OCI-LY3 (cell line): ENCODE measurements at regions not wholly inside any gene's neighbourhood (a gene's known extent, or its start where the extent isn't known, plus 50 kb on each side); places are given as distances from the start of the nearest gene placed in this dataset.
A peak's percentile ranks its signal among the peaks of the same experiment; 100 is the strongest.

Source experiments
- H2AFZ ChIP-seq: fragments of 200-600, 300-600 bp; shearing (Covaris generic); 2 replicates; pipeline ENCODE4 v1.6.0; 2014; ENCODE audit warnings: antibody characterized with exemption, low read depth, low read length
- H3K27ac ChIP-seq: fragments of 200-600, 300-600 bp; sonication (generic); 2 replicates; pipeline ENCODE4 v1.5.1; 2014; ENCODE audit warnings: mild to moderate bottlenecking, low read length, moderate library complexity, mixed read lengths
- H3K27me3 ChIP-seq: fragments of 200-600, 300-600 bp; sonication (generic); 2 replicates; pipeline ENCODE4 v1.6.1; 2014; ENCODE audit warnings: low read depth, low read length, mixed read lengths
- H3K36me3 ChIP-seq: fragments of 200-600, 300-600 bp; sonication (generic); replicated peaks from 2 replicates; pipeline ENCODE3; 2014; ENCODE audit warnings: low read depth, low read length, mixed read lengths
- H3K4me1 ChIP-seq: fragments of 300-600, 200-600 bp; sonication (generic); 2 replicates; pipeline ENCODE4 v1.6.1; 2014; ENCODE audit warnings: low read length, mixed read lengths
- H3K4me2 ChIP-seq: fragments of 200-600, 300-600 bp; sonication (generic); 2 replicates; pipeline ENCODE4 v1.6.1; 2014; ENCODE audit warnings: low read length, mixed read lengths
- H3K4me3 ChIP-seq: fragments of 300-600, 200-600 bp; sonication (generic); 2 replicates; pipeline ENCODE4 v1.5.1; 2014; ENCODE audit warnings: antibody characterized with exemption, mild to moderate bottlenecking, low read length, moderate library complexity
- H3K79me2 ChIP-seq: fragments of 300-600, 200-600 bp; shearing (Covaris generic); 2 replicates; pipeline ENCODE4 v1.6.1; 2014; ENCODE audit warnings: mild to moderate bottlenecking, low read length, mixed read lengths
- H3K9ac ChIP-seq: fragments of 300-600, 200-600 bp; shearing (Covaris generic); 2 replicates; pipeline ENCODE4 v1.6.0; 2014; ENCODE audit warnings: mild to moderate bottlenecking, low read length, moderate library complexity
- H3K9me3 ChIP-seq: fragments of 200-600, 300-600 bp; shearing (Covaris generic); 2 replicates; pipeline ENCODE4 v1.6.1; 2014; ENCODE audit warnings: low read length, mixed read lengths; ENCODE audit not compliant: insufficient read depth
- H4K20me1 ChIP-seq: fragments of 200-600, 300-600 bp; sonication (generic); 2 replicates; pipeline ENCODE4 v1.6.1; 2016; ENCODE audit warnings: low read length, mixed read lengths; ENCODE audit not compliant: insufficient read depth
- CTCF ChIP-seq: fragments of 200-600, 300-600 bp; sonication (generic); IDR thresholded peaks from 2 replicates; pipeline ENCODE4 v1.5.1; 2014; ENCODE audit warnings: antibody characterized with exemption, low read length, low read depth
- EZH2phosphoT487 ChIP-seq: fragments of 200-600 bp; shearing (Covaris generic); IDR thresholded peaks from 2 replicates; pipeline ENCODE4 v1.6.1; 2018; ENCODE audit warnings: antibody characterized with exemption, mixed run types, low read depth

- Histone ChIP-seq H3K4me3 (no peak overlapping the region), H3K4me1 (no peaks in the 10 kb centered on the region), H3K4me2 (no peak overlapping the region), H3K79me2 (no peaks in the 10 kb centered on the region), H3K27me3 (no peaks in the 10 kb centered on the region), H3K36me3 (no peaks in the 10 kb centered on the region), H3K9me3 (no peaks in the 10 kb centered on the region), H3K27ac (no peak overlapping the region), H2AFZ (no peak overlapping the region), H3K9ac (no peak overlapping the region), H4K20me1 (no peaks in the 10 kb centered on the region)
- TF ChIP-seq CTCF (no peak), EZH2phosphoT487 (no peak)
Observed at GRCh38 chr14:51173863-51174262, 66.2 kb upstream of the TMX1 start.

- Histone ChIP-seq H3K4me1 (peaks cover 22% of the 10 kb centered on the region), H3K36me3 (no peaks in the 10 kb centered on the region), H3K4me2 (no peak overlapping the region), H3K4me3 (no peak overlapping the region), H3K9ac (no peak overlapping the region), H3K27me3 (no peaks in the 10 kb centered on the region), H3K27ac (no peak overlapping the region), H3K9me3 (no peaks in the 10 kb centered on the region), H2AFZ (no peak overlapping the region), H4K20me1 (no peaks in the 10 kb centered on the region), H3K79me2 (no peaks in the 10 kb centered on the region)
- TF ChIP-seq EZH2phosphoT487 (no peak), CTCF (no peak)
Observed at GRCh38 chr14:51176839-51177238, 63.2 kb upstream of the TMX1 start.

GRCh38 chr14:51180577-51180976 is 59.5 kb upstream of the TMX1 start:
- Histone ChIP-seq H3K9ac (no peak overlapping the region), H4K20me1 (no peaks in the 10 kb centered on the region), H3K9me3 (peaks cover 10% of the 10 kb centered on the region; the same call in 1 of the 2 replicates), H3K27ac (no peak overlapping the region), H3K4me1 (peaks cover 33% of the 10 kb centered on the region), H3K79me2 (no peaks in the 10 kb centered on the region), H3K36me3 (peaks cover 5% of the 10 kb centered on the region), H3K4me2 (peak overlapping the region; percentile 79), H2AFZ (no peak overlapping the region), H3K4me3 (peak overlapping the region; percentile 57), H3K27me3 (no peaks in the 10 kb centered on the region)
- no peak for TF ChIP-seq CTCF
- TF ChIP-seq EZH2phosphoT487 = no peak

GRCh38 chr14:51182131-51182565 is 57.9 kb upstream of the TMX1 start:
- Histone ChIP-seq H3K4me1 (peaks cover 40% of the 10 kb centered on the region), H3K4me2 (no peak overlapping the region), H3K27me3 (no peaks in the 10 kb centered on the region), H3K27ac (no peak overlapping the region), H3K79me2 (no peaks in the 10 kb centered on the region), H3K4me3 (no peak overlapping the region), H3K9ac (no peak overlapping the region), H2AFZ (no peak overlapping the region), H4K20me1 (no peaks in the 10 kb centered on the region), H3K9me3 (peaks cover 10% of the 10 kb centered on the region; the same call in 1 of the 2 replicates), H3K36me3 (peaks cover 5% of the 10 kb centered on the region)
- TF ChIP-seq CTCF (no peak), EZH2phosphoT487 (no peak)
